ENCODE measurements at regions not wholly inside any gene's neighbourhood (a gene's known extent, or its start where the extent isn't known, plus 50 kb on each side); places are given as distances from the start of the nearest gene placed in this dataset.

- no peak overlapping the region for H3K27ac Mint-ChIP-seq
- no peaks in the 10 kb centered on the region for H3K4me1 Mint-ChIP-seq
- H3K27ac ChIP-seq (ENCODE audit: low read length), result no peak overlapping the region
- no peak for ATAC-seq
- H3K36me3 ChIP-seq (ENCODE audit: control insufficient read depth, insufficient read depth, low read length), result no peaks in the 10 kb centered on the region
- peaks cover 3 to 5% of the 10 kb centered on the region in 2 donors for H3K9me3 Mint-ChIP-seq
- no peaks in the 10 kb centered on the region for H3K9me3 ChIP-seq (ENCODE audit: control insufficient read depth, insufficient read depth, low read length)
- 69% methylated on average over 2 of the region's 2 CpGs for WGBS (ENCODE audit: insufficient coverage)
- no peaks in the 10 kb centered on the region for H3K27me3 ChIP-seq (ENCODE audit: control insufficient read depth, insufficient read depth, low read length)
- no peaks in the 10 kb centered on the region for H3K27me3 Mint-ChIP-seq (ENCODE audit: low read depth in 2 of 2)
- no peaks in the 10 kb centered on the region for H3K4me1 ChIP-seq (ENCODE audit: control insufficient read depth, insufficient read depth, low read length)
- no peak for DNase-seq
- no peaks in the 10 kb centered on the region for H3K36me3 Mint-ChIP-seq
- no peak for TF ChIP-seq CTCF (IDR thresholded peaks at IDR 0.05)
- intact Hi-C loops (cut with micrococcal nuclease), result no loop called here
- no peak overlapping the region for H3K4me3 ChIP-seq (ENCODE audit: low read length)
- H3K4me3 Mint-ChIP-seq, result no peak overlapping the region
Measured at GRCh38 chr7:69147631-69148030, 450.6 kb upstream of the AUTS2 start.

- WGBS (ENCODE audit: insufficient coverage), result 85% methylated on average over 11 of the region's 12 CpGs
- H3K27ac ChIP-seq (ENCODE audit: low read length), result no peak overlapping the region
- no peak for ATAC-seq
- Mint-ChIP-seq H3K4me1 (no peaks in the 10 kb centered on the region), H3K27me3 (ENCODE audit: low read depth in 2 of 2) (no peaks in the 10 kb centered on the region), H3K27ac (no peak overlapping the region), H3K9me3 (peaks cover 3 to 5% of the 10 kb centered on the region in 2 donors), H3K4me3 (no peak overlapping the region), H3K36me3 (no peaks in the 10 kb centered on the region)
- no peak overlapping the region for H3K4me3 ChIP-seq (ENCODE audit: low read length)
- intact Hi-C loops (cut with micrococcal nuclease), result no loop called here
- no peaks in the 10 kb centered on the region for H3K4me1 ChIP-seq (ENCODE audit: control insufficient read depth, insufficient read depth, low read length)
- no peak for TF ChIP-seq CTCF (IDR thresholded peaks at IDR 0.05)
- DNase-seq, result no peak
- H3K36me3 ChIP-seq (ENCODE audit: control insufficient read depth, insufficient read depth, low read length), result no peaks in the 10 kb centered on the region
- H3K27me3 ChIP-seq (ENCODE audit: control insufficient read depth, insufficient read depth, low read length), result no peaks in the 10 kb centered on the region
- peaks cover 3% of the 10 kb centered on the region for H3K9me3 ChIP-seq (ENCODE audit: control insufficient read depth, insufficient read depth, low read length)
Measured at GRCh38 chr7:69149804-69150782, 448.2 kb upstream of the AUTS2 start.

GRCh38 chr7:69162326-69162725 lies 435.9 kb upstream of the AUTS2 start:
- Mint-ChIP-seq H3K4me1 (no peaks in the 10 kb centered on the region), H3K4me3 (no peak overlapping the region), H3K27ac (no peak overlapping the region), H3K9me3 (peaks cover 0 to 9% of the 10 kb centered on the region in 2 donors), H3K27me3 (ENCODE audit: low read depth in 2 of 2) (peaks cover 0 to 3% of the 10 kb centered on the region in 2 donors), H3K36me3 (no peaks in the 10 kb centered on the region)
- Histone ChIP-seq H3K4me1 (ENCODE audit: control insufficient read depth, insufficient read depth, low read length) (no peaks in the 10 kb centered on the region), H3K27ac (ENCODE audit: low read length) (no peak overlapping the region), H3K27me3 (ENCODE audit: control insufficient read depth, insufficient read depth, low read length) (no peaks in the 10 kb centered on the region), H3K9me3 (ENCODE audit: control insufficient read depth, insufficient read depth, low read length) (no peaks in the 10 kb centered on the region), H3K36me3 (ENCODE audit: control insufficient read depth, insufficient read depth, low read length) (no peaks in the 10 kb centered on the region), H3K4me3 (ENCODE audit: low read length) (no peak overlapping the region)
- WGBS (ENCODE audit: insufficient coverage), result no CpG with 5 or more reads among the region's 1 CpG
- ATAC-seq (no peak), DNase-seq (no peak)
- intact Hi-C loops (cut with micrococcal nuclease), result no loop called here
- TF ChIP-seq CTCF (IDR thresholded peaks at IDR 0.05), result no peak

Measured in natural killer cell (primary cell).